NCI-H128 (cell line): ENCODE measurements at regions not wholly inside any gene's neighbourhood (a gene's known extent, or its start where the extent isn't known, plus 50 kb on each side); places are given as distances from the start of the nearest gene placed in this dataset.
"Not testable (repeated sequence)": the region's sequence is repeated elsewhere in the genome, so short reads cannot be mapped to it uniquely, and the experiment has no call there.

ENCODE experiments used
- DNase-seq: peaks from one replicate; lab custom pipeline; 2025; ENCODE audit not compliant: unreplicated experiment; lab: John Stamatoyannopoulos, UW

- no peak for DNase-seq
These were observed 994.9 kb downstream of the ADGRL2 start for GRCh38 chr1:82795508-82796149.

GRCh38 chr1:82792151-82792550 lies 991.4 kb downstream of the ADGRL2 start:
- no peak for DNase-seq

GRCh38 chr1:82790556-82790955 lies 989.8 kb downstream of the ADGRL2 start:
- no peak for DNase-seq

- no peak for DNase-seq
These were observed 987.9 kb downstream of the ADGRL2 start for GRCh38 chr1:82788660-82789059.

GRCh38 chr1:82788038-82788437 lies 987.3 kb downstream of the ADGRL2 start:
- DNase-seq = no peak

- DNase-seq = no peak
These were observed 986.1 kb downstream of the ADGRL2 start for GRCh38 chr1:82786883-82787282.

- no peak for DNase-seq
These were observed 984.6 kb downstream of the ADGRL2 start for GRCh38 chr1:82785268-82785790.

- DNase-seq = no peak
These were observed 982.3 kb downstream of the ADGRL2 start for GRCh38 chr1:82783044-82783443.

GRCh38 chr1:82782599-82782998 lies 981.9 kb downstream of the ADGRL2 start:
- no peak for DNase-seq

GRCh38 chr1:82778612-82779011 lies 977.9 kb downstream of the ADGRL2 start:
- no peak for DNase-seq

- DNase-seq = no peak
These were observed 976.5 kb downstream of the ADGRL2 start for GRCh38 chr1:82777240-82777639.

- DNase-seq = not testable (repeated sequence)
These were observed 976.0 kb downstream of the ADGRL2 start for GRCh38 chr1:82776730-82777129.

- no peak for DNase-seq
These were observed 974.8 kb downstream of the ADGRL2 start for GRCh38 chr1:82775406-82776000.

GRCh38 chr1:82762829-82763532 lies 962.2 kb downstream of the ADGRL2 start:
- DNase-seq = no peak

GRCh38 chr1:82759035-82759434 lies 958.3 kb downstream of the ADGRL2 start:
- DNase-seq = no peak

- no peak for DNase-seq
These were observed 954.9 kb downstream of the ADGRL2 start for GRCh38 chr1:82755671-82756070.

- DNase-seq = no peak
These were observed 954.5 kb downstream of the ADGRL2 start for GRCh38 chr1:82755191-82755590.

- DNase-seq = no peak
These were observed 951.3 kb downstream of the ADGRL2 start for GRCh38 chr1:82752046-82752445.

GRCh38 chr1:82733645-82734044 lies 932.9 kb downstream of the ADGRL2 start:
- DNase-seq = no peak

- no peak for DNase-seq
These were observed 930.5 kb downstream of the ADGRL2 start for GRCh38 chr1:82731216-82731615.

- DNase-seq = no peak
These were observed 927.5 kb downstream of the ADGRL2 start for GRCh38 chr1:82728206-82728605.

GRCh38 chr1:82724246-82724645 lies 923.5 kb downstream of the ADGRL2 start:
- no peak for DNase-seq
